PFSK-1 (cell line): ENCODE measurements at regions not wholly inside any gene's neighbourhood (a gene's known extent, or its start where the extent isn't known, plus 50 kb on each side); places are given as distances from the start of the nearest gene placed in this dataset.

Experiments
- FOXP2 ChIP-seq: optimal IDR thresholded peaks from 2 replicates; pipeline ENCODE3; 2011; ENCODE audit warnings: borderline replicate concordance, control low read depth, inconsistent platforms; ENCODE audit not compliant: insufficient read depth; ENCODE audit errors: extremely low read length, extremely low read depth
- POLR2AphosphoS5 ChIP-seq: IDR thresholded peaks from 2 replicates; pipeline ENCODE4 v1.6.1; 2012; ENCODE audit warnings: low read depth, mild to moderate bottlenecking, control low read depth, low read length, moderate library complexity
- SIN3A ChIP-seq: IDR thresholded peaks from 2 replicates; pipeline ENCODE4 v1.6.1; 2012; ENCODE audit warnings: mild to moderate bottlenecking, low read length, moderate library complexity, borderline replicate concordance; ENCODE audit not compliant: insufficient read depth
- TAF1 ChIP-seq: IDR thresholded peaks from 2 replicates; pipeline ENCODE4 v1.6.1; 2012; ENCODE audit warnings: low read length, control low read depth, borderline replicate concordance; ENCODE audit not compliant: insufficient read depth
- TF ChIP-seq, protein P1 (sequence below), 2 experiments: IDR thresholded peaks; 2 replicates each; pipeline versions ENCODE4 v1.6.1 to v1.8.0; 2011 to 2012; ENCODE audit warnings: low read depth in 2 of 2, low read length in 2 of 2, control low read depth in 1 of 2, inconsistent platforms in 1 of 2, mild to moderate bottlenecking in 1 of 2, moderate library complexity in 1 of 2; ENCODE audit not compliant: insufficient read depth in 1 of 2

DNA sequence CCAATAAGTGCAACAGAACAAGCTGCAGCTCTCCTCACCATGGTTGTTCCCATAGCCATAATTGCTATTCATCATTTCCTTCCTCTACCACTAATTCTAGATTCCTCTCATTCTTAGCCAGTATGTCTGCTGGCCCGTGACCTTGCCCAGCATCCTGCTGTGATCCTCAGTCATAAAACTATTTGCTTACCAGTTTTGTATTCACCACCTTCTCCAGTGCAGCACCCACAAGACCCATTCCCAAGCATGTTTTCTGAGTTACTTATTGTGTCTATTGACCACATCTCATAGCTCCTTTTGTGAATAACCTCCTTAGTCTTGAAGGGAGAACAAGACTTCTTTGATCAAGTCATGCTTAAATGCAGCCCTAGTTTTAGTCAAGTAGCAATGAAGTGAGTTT, 488.0 kb upstream of the CTNND2 start:
- TF ChIP-seq POLR2AphosphoS5 (no peak), TAF1 (no peak), FOXP2 (no peak), SIN3A (no peak)

DNA sequence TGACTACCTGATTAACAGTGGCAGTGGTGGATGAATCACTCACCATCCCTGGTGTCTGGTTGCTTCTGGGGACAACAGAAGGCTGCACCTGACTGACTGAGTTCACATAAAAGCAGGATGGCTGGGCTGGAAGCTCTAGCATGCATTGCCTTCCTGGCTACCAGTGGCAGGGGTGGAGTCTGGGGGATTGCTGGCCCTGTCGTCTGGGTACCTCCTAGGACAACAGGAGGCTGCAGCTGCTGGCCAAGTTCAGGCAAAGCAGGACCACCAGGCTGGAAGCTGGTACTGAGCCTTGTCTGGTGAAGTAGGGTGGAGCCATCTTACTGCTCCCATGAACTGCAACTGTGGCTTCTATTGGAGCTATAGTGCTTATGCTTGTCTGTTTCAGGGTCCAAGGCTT, 480.8 kb upstream of the CTNND2 start:
- TF ChIP-seq SIN3A (no peak), TAF1 (no peak)
- TF ChIP-seq, protein P1, sequence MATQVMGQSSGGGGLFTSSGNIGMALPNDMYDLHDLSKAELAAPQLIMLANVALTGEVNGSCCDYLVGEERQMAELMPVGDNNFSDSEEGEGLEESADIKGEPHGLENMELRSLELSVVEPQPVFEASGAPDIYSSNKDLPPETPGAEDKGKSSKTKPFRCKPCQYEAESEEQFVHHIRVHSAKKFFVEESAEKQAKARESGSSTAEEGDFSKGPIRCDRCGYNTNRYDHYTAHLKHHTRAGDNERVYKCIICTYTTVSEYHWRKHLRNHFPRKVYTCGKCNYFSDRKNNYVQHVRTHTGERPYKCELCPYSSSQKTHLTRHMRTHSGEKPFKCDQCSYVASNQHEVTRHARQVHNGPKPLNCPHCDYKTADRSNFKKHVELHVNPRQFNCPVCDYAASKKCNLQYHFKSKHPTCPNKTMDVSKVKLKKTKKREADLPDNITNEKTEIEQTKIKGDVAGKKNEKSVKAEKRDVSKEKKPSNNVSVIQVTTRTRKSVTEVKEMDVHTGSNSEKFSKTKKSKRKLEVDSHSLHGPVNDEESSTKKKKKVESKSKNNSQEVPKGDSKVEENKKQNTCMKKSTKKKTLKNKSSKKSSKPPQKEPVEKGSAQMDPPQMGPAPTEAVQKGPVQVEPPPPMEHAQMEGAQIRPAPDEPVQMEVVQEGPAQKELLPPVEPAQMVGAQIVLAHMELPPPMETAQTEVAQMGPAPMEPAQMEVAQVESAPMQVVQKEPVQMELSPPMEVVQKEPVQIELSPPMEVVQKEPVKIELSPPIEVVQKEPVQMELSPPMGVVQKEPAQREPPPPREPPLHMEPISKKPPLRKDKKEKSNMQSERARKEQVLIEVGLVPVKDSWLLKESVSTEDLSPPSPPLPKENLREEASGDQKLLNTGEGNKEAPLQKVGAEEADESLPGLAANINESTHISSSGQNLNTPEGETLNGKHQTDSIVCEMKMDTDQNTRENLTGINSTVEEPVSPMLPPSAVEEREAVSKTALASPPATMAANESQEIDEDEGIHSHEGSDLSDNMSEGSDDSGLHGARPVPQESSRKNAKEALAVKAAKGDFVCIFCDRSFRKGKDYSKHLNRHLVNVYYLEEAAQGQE (IDR thresholded peaks at IDR 0.05; ENCODE audit: insufficient read depth in 1 of 2, low read depth in 2 of 2, low read length in 2 of 2): no peak

DNA sequence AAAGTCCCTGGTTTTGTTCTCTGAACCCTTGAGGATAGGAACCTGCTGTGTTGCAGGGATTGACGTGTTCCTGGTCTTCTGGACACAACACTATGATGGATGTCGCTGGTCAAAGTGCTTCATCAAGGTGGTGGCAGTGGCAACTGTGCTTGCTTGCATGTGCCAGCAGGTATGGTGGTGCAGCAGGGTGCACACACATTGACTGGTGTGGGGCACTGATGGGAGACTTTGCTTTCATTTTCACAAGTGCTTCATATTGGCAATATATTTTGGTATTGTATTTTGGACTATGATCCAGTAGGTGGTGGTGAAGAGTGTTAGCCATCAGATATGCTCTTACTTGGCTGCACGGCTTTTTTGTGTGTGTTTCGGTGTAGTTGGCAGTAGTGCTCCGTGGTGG, 479.8 kb upstream of the CTNND2 start:
- no peak for TF ChIP-seq POLR2AphosphoS5

DNA sequence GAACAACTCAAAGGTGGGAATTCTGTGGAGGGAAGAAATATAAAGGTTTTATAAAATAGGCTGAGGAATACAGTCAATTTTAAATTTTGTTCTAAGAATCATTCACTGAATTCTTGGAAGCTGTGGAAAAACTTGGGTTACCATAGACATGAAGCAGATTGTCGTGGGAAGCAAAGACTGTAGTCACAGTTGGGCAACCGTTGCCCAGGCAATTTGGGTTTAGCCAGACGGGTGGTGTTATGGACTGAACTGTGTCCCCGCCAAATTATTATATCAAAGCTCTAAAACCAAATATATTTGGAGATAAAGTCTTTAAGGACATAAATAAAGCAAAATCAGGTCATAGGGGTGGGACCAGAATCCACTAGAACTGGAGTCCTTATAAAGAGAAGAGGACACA, 463.7 kb upstream of the CTNND2 start:
- TF ChIP-seq SIN3A: no peak
- TF ChIP-seq POLR2AphosphoS5: no peak
- TF ChIP-seq, protein P1 (IDR thresholded peaks at IDR 0.05; ENCODE audit: insufficient read depth in 1 of 2, low read depth in 2 of 2, low read length in 2 of 2): no peak
- TF ChIP-seq FOXP2: no peak
- no peak for TF ChIP-seq TAF1

DNA sequence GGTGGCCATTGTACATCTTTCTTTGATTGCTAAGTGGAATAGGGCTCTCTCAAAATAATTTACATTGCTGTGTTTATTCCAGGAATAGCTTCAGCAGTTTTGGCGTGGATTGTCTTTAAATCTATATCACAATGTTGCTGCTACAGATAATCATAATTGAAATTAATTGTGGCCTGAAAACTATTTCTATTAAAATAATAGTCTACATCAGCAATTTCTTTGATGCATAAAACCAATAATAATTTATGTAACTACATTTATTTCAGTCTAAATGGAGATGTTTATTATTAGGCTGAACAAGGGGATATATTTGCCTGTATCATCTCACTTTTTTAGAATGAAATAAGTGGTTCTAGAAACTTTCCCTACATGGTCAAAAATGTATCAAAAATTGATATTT, 456.0 kb upstream of the CTNND2 start:
- no peak for TF ChIP-seq SIN3A
- no peak for TF ChIP-seq TAF1
- TF ChIP-seq, protein P1 (IDR thresholded peaks at IDR 0.05; ENCODE audit: insufficient read depth in 1 of 2, low read depth in 2 of 2, low read length in 2 of 2): no peak
- no peak for TF ChIP-seq POLR2AphosphoS5
- no peak for TF ChIP-seq FOXP2

DNA sequence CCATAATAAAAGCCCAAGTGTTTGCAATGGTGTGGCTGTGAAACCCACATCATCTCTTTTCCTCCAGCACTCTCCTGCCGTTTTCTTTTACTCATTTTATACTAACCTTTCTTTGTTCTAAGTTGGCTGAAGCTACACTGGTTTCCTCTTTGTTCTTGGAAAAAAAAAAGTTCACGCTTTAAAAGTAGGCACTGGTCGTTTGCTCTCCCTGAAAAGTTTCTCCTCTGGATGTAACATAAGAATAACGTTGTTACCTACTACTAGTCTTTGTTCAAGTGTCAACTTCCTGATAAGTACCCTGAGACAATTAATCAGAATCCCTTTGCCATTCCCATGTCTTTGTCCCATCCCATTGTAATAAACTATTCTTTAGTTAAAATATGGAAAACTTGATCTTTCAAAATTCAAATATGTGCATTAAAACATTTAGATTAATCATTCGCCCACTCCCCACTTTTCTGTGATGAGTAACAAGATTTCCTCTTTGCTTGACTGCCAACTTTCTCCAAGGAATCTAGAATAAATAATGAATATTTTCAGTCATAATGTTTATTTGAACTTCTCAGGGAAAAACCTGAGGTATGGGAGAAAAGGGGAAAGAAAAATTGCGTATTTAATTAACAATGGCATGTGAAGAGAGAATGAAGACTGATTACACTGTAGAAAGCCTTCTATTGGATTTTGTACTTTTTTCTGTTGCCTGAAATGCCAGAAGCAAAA, 454.3 kb upstream of the CTNND2 start:
- no peak for TF ChIP-seq TAF1
- TF ChIP-seq FOXP2: no peak
- TF ChIP-seq, protein P1 (IDR thresholded peaks at IDR 0.05; ENCODE audit: insufficient read depth in 1 of 2, low read depth in 2 of 2, low read length in 2 of 2): no peak
- TF ChIP-seq POLR2AphosphoS5: no peak
- TF ChIP-seq SIN3A: no peak
